Hypothalamus (tissue), 51 donors: ENCODE measurements at regions not wholly inside any gene's neighbourhood (a gene's known extent, or its start where the extent isn't known, plus 50 kb on each side); places are given as distances from the start of the nearest gene placed in this dataset.

Source experiments
- DNase-seq, 51 donors: peaks; one replicate each; lab custom pipeline; 2025; lab: John Stamatoyannopoulos, UW

DNA sequence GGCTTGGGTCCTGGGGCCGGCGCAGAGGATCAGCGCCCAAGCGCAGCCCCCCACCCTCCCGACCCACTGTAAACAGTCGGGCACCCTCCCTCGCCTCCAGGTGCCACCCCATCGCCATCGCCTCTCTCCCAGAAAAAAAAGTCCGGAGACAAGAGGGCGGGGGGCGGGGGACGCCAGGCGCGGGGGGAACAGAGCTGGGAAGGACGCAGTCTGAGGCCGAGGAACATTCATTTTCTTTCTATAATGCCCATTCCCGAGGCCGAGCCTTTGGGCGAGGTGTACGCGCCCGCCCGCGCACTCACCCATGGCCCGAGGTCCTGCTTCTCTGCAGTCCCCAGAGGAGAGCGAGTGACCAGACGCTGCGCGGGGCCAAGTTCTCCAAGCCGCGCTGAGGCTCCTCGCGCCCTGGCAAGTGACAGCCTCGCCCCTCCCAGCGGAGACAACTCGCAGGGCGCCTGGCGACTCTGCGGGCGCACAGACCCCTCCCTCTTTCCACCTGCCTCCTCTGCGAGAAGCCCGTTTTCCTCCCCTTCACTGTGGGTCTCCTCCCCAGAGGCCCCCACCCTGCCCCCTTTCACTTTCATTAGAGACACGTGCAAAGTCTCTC is 63.5 kb upstream of the WDR17 start:
- DNase-seq: peak in 45 of 51 donors; percentile 4 to 72 (median 44)

DNA sequence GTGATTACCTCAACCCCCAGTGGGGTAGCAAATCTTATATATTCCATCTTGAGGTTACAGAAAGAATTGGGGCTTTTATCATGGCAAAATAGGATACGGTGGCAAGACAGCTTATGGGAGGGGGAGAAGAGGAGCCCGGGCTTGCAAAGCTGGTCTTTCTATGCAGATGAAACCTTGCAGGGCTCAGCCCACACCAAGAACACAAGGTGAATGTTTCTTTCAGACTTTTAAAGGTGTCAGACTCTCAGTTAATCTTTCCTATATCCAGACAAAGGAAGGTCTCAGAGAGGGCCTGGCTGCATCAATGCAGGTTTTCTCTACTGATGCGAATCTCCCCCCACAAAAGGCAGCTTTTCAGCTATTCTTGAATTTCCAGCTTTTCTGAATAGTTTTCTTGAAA is 59.9 kb upstream of the WDR17 start:
- DNase-seq: no peak

DNA sequence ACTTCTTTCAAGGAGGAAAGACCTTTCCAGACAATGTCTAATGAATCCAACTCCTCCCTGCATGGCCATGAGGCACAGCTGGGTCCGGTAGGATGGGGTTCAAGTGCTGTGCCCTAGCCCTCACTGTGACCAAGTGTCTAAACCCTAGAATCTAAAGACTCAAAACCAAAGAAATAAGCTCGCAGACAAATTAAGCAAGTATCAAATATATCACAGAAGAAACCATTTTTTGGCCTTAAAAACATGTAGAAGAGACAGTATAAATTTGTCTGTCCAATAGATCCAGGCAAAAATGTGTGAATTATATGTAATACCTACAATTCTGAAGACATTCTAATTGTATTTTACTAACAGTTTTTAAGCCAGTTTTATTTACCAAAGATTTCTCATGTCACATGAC is 56.4 kb upstream of the WDR17 start:
- DNase-seq: no peak

DNA sequence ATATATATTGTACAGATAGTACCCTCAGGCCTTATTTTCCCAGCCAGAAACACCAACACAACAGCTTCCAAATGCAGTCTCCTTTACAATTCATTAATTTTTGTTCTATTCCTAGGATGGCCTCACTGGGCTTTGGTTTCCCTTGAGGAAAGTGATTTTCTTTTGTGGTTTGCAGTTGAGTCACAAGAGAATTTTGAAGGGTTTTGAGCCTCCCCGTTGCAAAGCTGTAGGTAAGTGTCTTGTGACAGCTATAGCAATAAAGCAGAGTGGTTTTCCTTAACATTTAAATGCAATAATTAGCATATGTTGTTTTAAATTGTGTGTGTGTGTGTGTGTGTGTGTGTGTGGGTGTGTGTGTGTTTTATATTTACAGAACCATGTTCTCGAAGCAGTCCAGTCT is 54.1 kb upstream of the WDR17 start:
- no peak for DNase-seq

DNA sequence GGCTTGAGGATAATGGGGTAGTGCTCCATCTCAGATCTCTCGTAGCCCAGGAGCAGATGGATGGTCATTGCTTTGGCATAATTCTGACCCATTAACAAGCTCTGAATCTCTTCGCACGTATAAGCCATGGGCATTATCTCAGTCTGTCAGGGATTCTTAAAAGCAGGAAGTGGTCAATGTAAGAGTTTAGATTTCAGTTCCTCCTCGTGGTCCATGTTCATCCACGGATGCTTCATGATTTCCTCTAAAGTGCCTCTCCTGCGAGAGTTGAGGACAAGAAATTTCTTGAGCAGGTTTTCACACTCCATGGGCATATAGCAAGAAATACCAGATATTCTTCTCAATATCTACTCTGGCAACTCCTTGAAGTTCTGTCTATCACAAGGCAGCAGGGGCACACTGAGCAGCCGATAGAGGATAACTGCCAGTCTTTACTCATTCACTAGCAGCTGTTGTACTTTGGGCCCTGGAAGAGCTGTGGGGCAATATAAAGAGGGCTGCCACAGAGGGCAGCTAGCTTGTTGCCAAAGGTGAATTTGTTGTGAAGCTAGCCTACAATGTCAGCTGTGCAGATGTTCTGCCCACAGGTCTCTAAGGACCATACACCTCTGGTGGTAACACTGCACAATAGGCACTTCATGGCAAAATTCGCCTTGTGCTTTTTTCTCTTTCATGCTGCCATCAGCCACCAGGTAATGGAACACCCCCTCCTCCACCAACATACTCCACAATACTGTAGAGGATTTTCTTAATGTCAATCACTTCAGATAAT is 52.0 kb upstream of the WDR17 start:
- no peak for DNase-seq

DNA sequence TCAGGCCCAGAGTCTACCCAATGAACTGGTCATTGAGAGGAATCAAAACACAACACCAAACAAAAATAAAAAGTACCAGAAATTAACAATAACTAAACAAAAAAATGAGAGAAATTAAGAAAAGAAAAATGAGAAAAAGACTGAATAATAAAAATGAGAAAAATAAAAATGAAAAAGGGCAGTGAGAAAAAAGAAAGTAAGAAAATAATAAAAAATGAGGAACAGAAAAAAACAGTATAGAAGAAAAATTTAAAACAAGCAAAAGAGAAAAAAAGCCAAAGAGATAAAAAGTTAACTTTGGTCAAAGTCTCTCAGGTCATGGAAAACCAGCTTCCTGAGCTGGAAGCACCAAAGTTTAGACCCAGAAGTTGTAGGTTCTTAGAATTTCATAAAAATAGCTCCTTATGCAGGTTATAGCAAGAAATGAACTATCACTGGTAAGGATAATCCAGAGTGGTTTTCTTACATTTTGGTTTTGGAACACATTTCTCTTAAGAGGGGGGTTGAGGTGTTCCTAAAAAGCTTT is 51.0 kb upstream of the WDR17 start:
- no peak for DNase-seq
